ENCODE measurements at regions not wholly inside any gene's neighbourhood (a gene's known extent, or its start where the extent isn't known, plus 50 kb on each side); places are given as distances from the start of the nearest gene placed in this dataset.

DNA sequence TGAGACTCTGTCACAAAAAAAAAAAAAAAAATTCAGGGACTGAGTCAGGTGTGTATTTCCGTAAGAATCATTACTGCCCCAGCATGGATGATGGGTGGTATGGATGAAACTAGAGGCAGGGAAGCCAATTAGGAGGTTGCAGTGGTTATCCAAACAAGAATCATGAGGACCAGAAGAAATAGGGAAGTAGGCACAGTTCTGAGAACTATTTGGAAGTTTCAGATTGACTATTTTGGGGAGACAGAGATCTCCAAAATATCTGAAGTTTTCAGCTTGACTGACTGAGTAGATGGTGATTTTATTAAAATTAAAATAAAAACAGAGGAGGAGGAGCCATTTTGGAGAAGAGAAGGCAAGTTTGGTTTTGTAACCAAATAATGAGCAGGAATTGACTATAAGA, 119.4 kb upstream of the NRBF2 start:
- Histone ChIP-seq H3K27me3 (no peaks in the 10 kb centered on the region), H3K36me3 (no peaks in the 10 kb centered on the region), H3K4me3 (no peak overlapping the region), H3K27ac (no peak overlapping the region), H3K9me3 (no peaks in the 10 kb centered on the region), H3K4me1 (no peaks in the 10 kb centered on the region)
- DNase-seq, result no peak
- no peak for TF ChIP-seq CTCF (IDR thresholded peaks at IDR 0.05)
- no peak for TF ChIP-seq POLR2A (IDR thresholded peaks at IDR 0.05)
- intact Hi-C loops (cut with DNase I), result no loop called here
- 87 to 94% methylated on average over 1 of the region's 1 CpG for WGBS, 2 donors

GRCh38 chr10:63012623-63013022, 120.5 kb upstream of the NRBF2 start:
- TF ChIP-seq POLR2A (IDR thresholded peaks at IDR 0.05) (no peak), CTCF (IDR thresholded peaks at IDR 0.05) (no peak)
- Histone ChIP-seq H3K4me3 (no peak overlapping the region), H3K4me1 (no peaks in the 10 kb centered on the region), H3K36me3 (no peaks in the 10 kb centered on the region), H3K27me3 (no peaks in the 10 kb centered on the region), H3K9me3 (no peaks in the 10 kb centered on the region), H3K27ac (no peak overlapping the region)
- intact Hi-C loops (cut with DNase I), result no loop called here
- DNase-seq, result no peak

DNA sequence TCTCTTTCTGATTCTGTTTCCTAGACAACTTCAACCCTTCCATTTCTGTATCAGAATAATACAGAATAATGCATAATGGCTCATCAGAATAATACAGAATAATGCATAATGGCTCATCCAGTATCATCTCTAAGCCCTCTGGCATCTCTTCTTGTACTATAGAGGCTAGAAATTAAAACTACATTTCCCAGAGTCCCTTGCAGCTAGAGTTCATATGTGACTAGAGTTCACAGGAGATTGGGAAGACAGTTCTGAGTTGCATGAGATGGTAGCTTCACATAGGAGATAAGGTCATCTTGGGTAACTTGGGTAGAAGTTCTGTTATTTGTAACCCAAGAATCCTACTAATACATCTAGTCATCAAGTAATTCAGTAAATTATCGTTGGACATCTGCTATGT, 122.9 kb upstream of the NRBF2 start:
- WGBS, 2 donors, result 86 to 100% methylated on average over 1 of the region's 1 CpG
- no peaks in the 10 kb centered on the region for H3K27me3 ChIP-seq
- no peaks in the 10 kb centered on the region for H3K9me3 ChIP-seq
- intact Hi-C loops (cut with DNase I), result no loop called here
- no peak for TF ChIP-seq POLR2A (IDR thresholded peaks at IDR 0.05)
- no peak for TF ChIP-seq CTCF (IDR thresholded peaks at IDR 0.05)
- no peak overlapping the region for H3K27ac ChIP-seq
- no peaks in the 10 kb centered on the region for H3K36me3 ChIP-seq
- H3K4me1 ChIP-seq, result no peaks in the 10 kb centered on the region
- H3K4me3 ChIP-seq, result no peak overlapping the region
- DNase-seq, result no peak

DNA sequence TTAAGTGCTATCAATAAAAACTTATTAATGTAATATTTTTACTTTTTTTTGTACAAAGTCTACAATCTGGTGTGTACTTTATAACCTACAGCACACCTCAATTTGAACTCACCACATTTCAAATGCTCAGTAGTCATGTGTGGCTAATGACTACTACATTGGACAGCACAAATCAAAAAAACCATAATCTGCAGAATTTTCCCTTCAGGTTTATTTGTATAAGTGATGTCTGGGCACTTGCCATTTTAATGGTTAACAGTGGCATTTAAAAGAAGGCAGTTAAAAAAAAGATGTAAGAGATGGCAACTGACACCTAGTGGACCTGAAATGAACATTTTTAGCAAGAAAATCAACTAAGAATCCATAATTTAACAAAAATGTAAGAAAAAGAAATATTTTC, 124.6 kb upstream of the NRBF2 start:
- Histone ChIP-seq H3K9me3 (no peaks in the 10 kb centered on the region), H3K27me3 (no peaks in the 10 kb centered on the region)

DNA sequence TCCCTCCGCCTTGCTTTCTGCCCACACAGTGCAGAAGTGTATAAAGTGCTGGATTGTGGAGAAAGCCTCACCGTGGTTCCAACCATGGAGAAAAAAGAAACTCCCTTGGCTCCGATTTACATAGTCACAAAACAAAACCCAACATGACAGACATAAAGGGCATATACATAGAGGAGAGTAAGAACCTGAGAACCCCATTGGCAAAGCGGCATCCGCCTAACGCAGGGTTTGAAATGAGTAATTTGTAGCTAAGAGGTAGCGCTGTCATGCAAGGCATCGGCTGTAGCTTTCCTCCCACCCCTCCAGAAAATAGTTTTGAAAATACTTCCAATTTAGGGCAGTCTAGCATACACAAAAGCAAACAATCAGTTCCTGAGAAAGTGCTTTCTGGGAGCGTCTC, 126.0 kb upstream of the NRBF2 start:
- Histone ChIP-seq H3K9me3 (no peaks in the 10 kb centered on the region), H3K4me3 (no peak overlapping the region), H3K27me3 (no peaks in the 10 kb centered on the region), H3K4me1 (no peaks in the 10 kb centered on the region), H3K36me3 (no peaks in the 10 kb centered on the region), H3K27ac (no peak overlapping the region)
- DNase-seq, result no peak
- no peak for TF ChIP-seq CTCF (IDR thresholded peaks at IDR 0.05)
- no peak for TF ChIP-seq POLR2A (IDR thresholded peaks at IDR 0.05)
- intact Hi-C loops (cut with DNase I), result no loop called here
- WGBS, 2 donors, result 72 to 80% methylated on average over 9 of the region's 9 CpGs

More for the DNA sequence above, 124.6 kb upstream of the NRBF2 start:
- intact Hi-C loops (cut with DNase I), result no loop called here
- no peak for TF ChIP-seq POLR2A (IDR thresholded peaks at IDR 0.05)
- DNase-seq, result no peak
- H3K36me3 ChIP-seq, result no peaks in the 10 kb centered on the region
- H3K27ac ChIP-seq, result no peak overlapping the region
- no peak overlapping the region for H3K4me3 ChIP-seq
- no peaks in the 10 kb centered on the region for H3K4me1 ChIP-seq

GRCh38 chr10:63005246-63005645, 127.9 kb upstream of the NRBF2 start:
- H3K36me3 ChIP-seq, result no peaks in the 10 kb centered on the region
- no peaks in the 10 kb centered on the region for H3K9me3 ChIP-seq
- H3K27ac ChIP-seq, result no peak overlapping the region
- intact Hi-C loops (cut with DNase I), result no loop called here
- H3K27me3 ChIP-seq, result no peaks in the 10 kb centered on the region
- TF ChIP-seq POLR2A (IDR thresholded peaks at IDR 0.05), result no peak
- no peak for TF ChIP-seq CTCF (IDR thresholded peaks at IDR 0.05)
- no peak for DNase-seq
- WGBS, 2 donors, result 40 to 50% methylated on average over 3 of the region's 3 CpGs
- H3K4me1 ChIP-seq, result no peaks in the 10 kb centered on the region
- H3K4me3 ChIP-seq, result no peak overlapping the region

Measured in esophagus squamous epithelium (tissue), 5 donors.